WTC11 (cell line): ENCODE measurements at regions not wholly inside any gene's neighbourhood (a gene's known extent, or its start where the extent isn't known, plus 50 kb on each side); places are given as distances from the start of the nearest gene placed in this dataset.

Experiments used
- ATAC-seq: fragments of 200-7000 bp; cut with Tn5 transposase; 2 replicates; pipeline ENCODE4 v1.10.0; 2021; ENCODE audit warnings: mild to moderate bottlenecking, moderate library complexity
- CTCF ChIA-PET: fragments of 300-600 bp; sonication (Branson Sonifier 250); formaldehyde crosslinking; loops from one replicate; lab custom pipeline; 2021; ENCODE audit warnings: antibody characterized with exemption; lab: Charles Lee
- POLR2A ChIA-PET: fragments of 350-600 bp; sonication (Branson Sonifier 250); formaldehyde crosslinking; loops from one replicate; lab custom pipeline; 2021; ENCODE audit warnings: antibody characterized with exemption; lab: Charles Lee
- DNase-seq: peaks from one replicate; pipeline ENCODE4 v3.0.0; 2021; ENCODE audit warnings: low spot score
- H3K27ac Mint-ChIP-seq: 2 replicates; pipeline ENCODE4 v1.8.0; 2021; ENCODE audit warnings: mixed read lengths
- H3K27me3 Mint-ChIP-seq: 2 replicates; pipeline ENCODE4 v1.8.0; 2021; ENCODE audit warnings: low read depth, mild to moderate bottlenecking, moderate library complexity, mixed read lengths
- H3K36me3 Mint-ChIP-seq: 2 replicates; pipeline ENCODE4 v1.8.0; 2021; ENCODE audit warnings: mixed read lengths
- H3K4me1 Mint-ChIP-seq: 2 replicates; pipeline ENCODE4 v1.8.0; 2022; ENCODE audit warnings: mixed read lengths
- H3K4me3 Mint-ChIP-seq: 2 replicates; pipeline ENCODE4 v1.8.0; 2021; ENCODE audit warnings: mild to moderate bottlenecking, moderate library complexity, mixed read lengths
- H3K9me3 Mint-ChIP-seq: 2 replicates; pipeline ENCODE4 v1.8.0; 2021; ENCODE audit warnings: mixed read lengths
- ATF1 ChIP-seq: sonication (generic); formaldehyde crosslinking; IDR thresholded peaks from 2 replicates; pipeline ENCODE4 v1.8.1; 2023; ENCODE audit warnings: mild to moderate bottlenecking, moderate library complexity, missing genetic modification reagents
- ERG ChIP-seq: fragments of 250-450 bp; sonication (Bioruptor Pico); IDR thresholded peaks from 2 replicates; pipeline ENCODE4 v1.8.0; 2021; ENCODE audit warnings: mild to moderate bottlenecking
- FOXP1 ChIP-seq: sonication (generic); formaldehyde crosslinking; IDR thresholded peaks from 2 replicates; pipeline ENCODE4 v1.8.0; 2022; ENCODE audit warnings: missing genetic modification reagents, mild to moderate bottlenecking, moderate library complexity, borderline replicate concordance
- GRHL2 ChIP-seq: fragments of 250-450 bp; sonication (Bioruptor Pico); IDR thresholded peaks from 2 replicates; pipeline ENCODE4 v1.8.0; 2022; ENCODE audit warnings: mild to moderate bottlenecking, moderate library complexity; ENCODE audit not compliant: insufficient replicate concordance, severe bottlenecking
- NFE2L1 ChIP-seq: sonication (generic); formaldehyde crosslinking; IDR thresholded peaks from 2 replicates; pipeline ENCODE4 v1.8.1; 2023; ENCODE audit warnings: missing genetic modification reagents
- NR3C1 ChIP-seq: sonication (generic); formaldehyde crosslinking; conservative IDR thresholded peaks from 2 replicates; pipeline ENCODE4 v1.8.1; 2023; ENCODE audit warnings: low read depth, mild to moderate bottlenecking, missing genetic modification reagents
- TCF7 ChIP-seq: sonication (generic); formaldehyde crosslinking; IDR thresholded peaks from 2 replicates; pipeline ENCODE4 v1.8.0; 2022; ENCODE audit warnings: mild to moderate bottlenecking, low read depth, missing genetic modification reagents, moderate library complexity
- USF1 ChIP-seq: sonication (generic); formaldehyde crosslinking; IDR thresholded peaks from 2 replicates; pipeline ENCODE4 v1.8.0; 2022; ENCODE audit warnings: mild to moderate bottlenecking, missing genetic modification reagents
- ZNF219 ChIP-seq: sonication (generic); formaldehyde crosslinking; IDR thresholded peaks from 2 replicates; pipeline ENCODE4 v1.8.0; 2023; ENCODE audit warnings: missing genetic modification reagents, mild to moderate bottlenecking, borderline replicate concordance
- ZNF232 ChIP-seq: sonication (generic); formaldehyde crosslinking; IDR thresholded peaks from 2 replicates; pipeline ENCODE4 v1.8.0; 2022; ENCODE audit warnings: mild to moderate bottlenecking, missing genetic modification reagents
- ZNF425 ChIP-seq: fragments of 250-450 bp; sonication (Bioruptor Pico); conservative IDR thresholded peaks from 2 replicates; pipeline ENCODE4 v1.9.0; 2021; ENCODE audit warnings: mild to moderate bottlenecking
- ZSCAN18 ChIP-seq: fragments of 250-450 bp; sonication (Bioruptor Pico); IDR thresholded peaks from 2 replicates; pipeline ENCODE4 v2.1.2; 2022; ENCODE audit warnings: mild to moderate bottlenecking, moderate library complexity
- TF ChIP-seq, protein P1 (sequence below): sonication (generic); formaldehyde crosslinking; IDR thresholded peaks from 2 replicates; pipeline ENCODE4 v1.8.0; 2022; ENCODE audit warnings: mild to moderate bottlenecking, missing genetic modification reagents
- TF ChIP-seq, protein P2 (sequence below): sonication (generic); formaldehyde crosslinking; conservative IDR thresholded peaks from 2 replicates; pipeline ENCODE4 v1.8.1; 2022; ENCODE audit warnings: mild to moderate bottlenecking, missing genetic modification reagents
- TF ChIP-seq, protein P3 (sequence below): sonication (generic); formaldehyde crosslinking; IDR thresholded peaks from 2 replicates; pipeline ENCODE4 v1.8.0; 2022; ENCODE audit warnings: missing genetic modification reagents
- TF ChIP-seq, protein P4 (sequence below): fragments of 250-450 bp; sonication (Bioruptor Pico); IDR thresholded peaks from 2 replicates; pipeline ENCODE4 v1.9.0; 2021; ENCODE audit warnings: moderate library complexity, mild to moderate bottlenecking, inconsistent platforms, borderline replicate concordance
- TF ChIP-seq, protein P5 (sequence below): sonication (generic); formaldehyde crosslinking; IDR thresholded peaks from 2 replicates; pipeline ENCODE4 v1.8.0; 2023; ENCODE audit warnings: mild to moderate bottlenecking, missing genetic modification reagents

GRCh38 chr12:86445356-86445755, 189.2 kb upstream of the MGAT4C start (continued):
- TF ChIP-seq USF1, result no peak

GRCh38 chr12:86435053-86435452, 178.9 kb upstream of the MGAT4C start:
- ChIA-PET POLR2A (no interaction called here), CTCF (no interaction called here)
- DNase-seq, result no peak
- TF ChIP-seq NR3C1 (CRISPR knock-in tag), result no peak
- Mint-ChIP-seq H3K4me3 (no peak overlapping the region), H3K9me3 (peaks cover 8% of the 10 kb centered on the region), H3K4me1 (peaks cover 10% of the 10 kb centered on the region), H3K27me3 (no peaks in the 10 kb centered on the region), H3K36me3 (no peaks in the 10 kb centered on the region), H3K27ac (no peak overlapping the region)
- ATAC-seq, result no peak

GRCh38 chr12:86429824-86430223, 173.6 kb upstream of the MGAT4C start:
- no peaks in the 10 kb centered on the region for H3K36me3 Mint-ChIP-seq
- ChIA-PET POLR2A (no interaction called here), CTCF (no interaction called here)
- peaks cover 17% of the 10 kb centered on the region for H3K9me3 Mint-ChIP-seq
- peaks cover 10% of the 10 kb centered on the region for H3K4me1 Mint-ChIP-seq
- no peak overlapping the region for H3K4me3 Mint-ChIP-seq
- H3K27ac Mint-ChIP-seq, result no peak overlapping the region
- ATAC-seq (no peak), DNase-seq (no peak)
- H3K27me3 Mint-ChIP-seq, result no peaks in the 10 kb centered on the region
- no peak for TF ChIP-seq ZNF425 (CRISPR knock-in tag)
- TF ChIP-seq, protein P1, sequence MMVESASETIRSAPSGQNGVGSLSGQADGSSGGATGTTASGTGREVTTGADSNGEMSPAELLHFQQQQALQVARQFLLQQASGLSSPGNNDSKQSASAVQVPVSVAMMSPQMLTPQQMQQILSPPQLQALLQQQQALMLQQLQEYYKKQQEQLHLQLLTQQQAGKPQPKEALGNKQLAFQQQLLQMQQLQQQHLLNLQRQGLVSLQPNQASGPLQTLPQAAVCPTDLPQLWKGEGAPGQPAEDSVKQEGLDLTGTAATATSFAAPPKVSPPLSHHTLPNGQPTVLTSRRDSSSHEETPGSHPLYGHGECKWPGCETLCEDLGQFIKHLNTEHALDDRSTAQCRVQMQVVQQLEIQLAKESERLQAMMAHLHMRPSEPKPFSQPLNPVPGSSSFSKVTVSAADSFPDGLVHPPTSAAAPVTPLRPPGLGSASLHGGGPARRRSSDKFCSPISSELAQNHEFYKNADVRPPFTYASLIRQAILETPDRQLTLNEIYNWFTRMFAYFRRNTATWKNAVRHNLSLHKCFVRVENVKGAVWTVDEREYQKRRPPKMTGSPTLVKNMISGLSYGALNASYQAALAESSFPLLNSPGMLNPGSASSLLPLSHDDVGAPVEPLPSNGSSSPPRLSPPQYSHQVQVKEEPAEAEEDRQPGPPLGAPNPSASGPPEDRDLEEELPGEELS (CRISPR knock-in tag), result no peak
- no peak for TF ChIP-seq ZNF219
- TF ChIP-seq ZNF232 (CRISPR knock-in tag), result no peak
- TF ChIP-seq, protein P2, sequence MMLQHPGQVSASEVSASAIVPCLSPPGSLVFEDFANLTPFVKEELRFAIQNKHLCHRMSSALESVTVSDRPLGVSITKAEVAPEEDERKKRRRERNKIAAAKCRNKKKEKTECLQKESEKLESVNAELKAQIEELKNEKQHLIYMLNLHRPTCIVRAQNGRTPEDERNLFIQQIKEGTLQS (CRISPR knock-in tag), result no peak
- TF ChIP-seq, protein P3, sequence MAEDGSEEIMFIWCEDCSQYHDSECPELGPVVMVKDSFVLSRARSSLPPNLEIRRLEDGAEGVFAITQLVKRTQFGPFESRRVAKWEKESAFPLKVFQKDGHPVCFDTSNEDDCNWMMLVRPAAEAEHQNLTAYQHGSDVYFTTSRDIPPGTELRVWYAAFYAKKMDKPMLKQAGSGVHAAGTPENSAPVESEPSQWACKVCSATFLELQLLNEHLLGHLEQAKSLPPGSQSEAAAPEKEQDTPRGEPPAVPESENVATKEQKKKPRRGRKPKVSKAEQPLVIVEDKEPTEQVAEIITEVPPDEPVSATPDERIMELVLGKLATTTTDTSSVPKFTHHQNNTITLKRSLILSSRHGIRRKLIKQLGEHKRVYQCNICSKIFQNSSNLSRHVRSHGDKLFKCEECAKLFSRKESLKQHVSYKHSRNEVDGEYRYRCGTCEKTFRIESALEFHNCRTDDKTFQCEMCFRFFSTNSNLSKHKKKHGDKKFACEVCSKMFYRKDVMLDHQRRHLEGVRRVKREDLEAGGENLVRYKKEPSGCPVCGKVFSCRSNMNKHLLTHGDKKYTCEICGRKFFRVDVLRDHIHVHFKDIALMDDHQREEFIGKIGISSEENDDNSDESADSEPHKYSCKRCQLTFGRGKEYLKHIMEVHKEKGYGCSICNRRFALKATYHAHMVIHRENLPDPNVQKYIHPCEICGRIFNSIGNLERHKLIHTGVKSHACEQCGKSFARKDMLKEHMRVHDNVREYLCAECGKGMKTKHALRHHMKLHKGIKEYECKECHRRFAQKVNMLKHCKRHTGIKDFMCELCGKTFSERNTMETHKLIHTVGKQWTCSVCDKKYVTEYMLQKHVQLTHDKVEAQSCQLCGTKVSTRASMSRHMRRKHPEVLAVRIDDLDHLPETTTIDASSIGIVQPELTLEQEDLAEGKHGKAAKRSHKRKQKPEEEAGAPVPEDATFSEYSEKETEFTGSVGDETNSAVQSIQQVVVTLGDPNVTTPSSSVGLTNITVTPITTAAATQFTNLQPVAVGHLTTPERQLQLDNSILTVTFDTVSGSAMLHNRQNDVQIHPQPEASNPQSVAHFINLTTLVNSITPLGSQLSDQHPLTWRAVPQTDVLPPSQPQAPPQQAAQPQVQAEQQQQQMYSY, result no peak
- TF ChIP-seq ZSCAN18 (CRISPR knock-in tag), result no peak
- TF ChIP-seq GRHL2 (CRISPR knock-in tag), result no peak
- no peak for TF ChIP-seq FOXP1 (CRISPR knock-in tag)
- no peak for TF ChIP-seq NFE2L1 (CRISPR knock-in tag)
- TF ChIP-seq ERG, result no peak
- TF ChIP-seq, protein P4, sequence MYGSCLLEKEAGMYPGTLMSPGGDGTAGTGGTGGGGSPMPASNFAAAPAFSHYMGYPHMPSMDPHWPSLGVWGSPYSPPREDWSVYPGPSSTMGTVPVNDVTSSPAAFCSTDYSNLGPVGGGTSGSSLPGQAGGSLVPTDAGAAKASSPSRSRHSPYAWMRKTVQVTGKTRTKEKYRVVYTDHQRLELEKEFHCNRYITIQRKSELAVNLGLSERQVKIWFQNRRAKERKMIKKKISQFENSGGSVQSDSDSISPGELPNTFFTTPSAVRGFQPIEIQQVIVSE (CRISPR knock-in tag), result no peak
- no peak for TF ChIP-seq TCF7 (CRISPR knock-in tag)
- TF ChIP-seq ATF1 (CRISPR knock-in tag), result no peak
- TF ChIP-seq, protein P5, sequence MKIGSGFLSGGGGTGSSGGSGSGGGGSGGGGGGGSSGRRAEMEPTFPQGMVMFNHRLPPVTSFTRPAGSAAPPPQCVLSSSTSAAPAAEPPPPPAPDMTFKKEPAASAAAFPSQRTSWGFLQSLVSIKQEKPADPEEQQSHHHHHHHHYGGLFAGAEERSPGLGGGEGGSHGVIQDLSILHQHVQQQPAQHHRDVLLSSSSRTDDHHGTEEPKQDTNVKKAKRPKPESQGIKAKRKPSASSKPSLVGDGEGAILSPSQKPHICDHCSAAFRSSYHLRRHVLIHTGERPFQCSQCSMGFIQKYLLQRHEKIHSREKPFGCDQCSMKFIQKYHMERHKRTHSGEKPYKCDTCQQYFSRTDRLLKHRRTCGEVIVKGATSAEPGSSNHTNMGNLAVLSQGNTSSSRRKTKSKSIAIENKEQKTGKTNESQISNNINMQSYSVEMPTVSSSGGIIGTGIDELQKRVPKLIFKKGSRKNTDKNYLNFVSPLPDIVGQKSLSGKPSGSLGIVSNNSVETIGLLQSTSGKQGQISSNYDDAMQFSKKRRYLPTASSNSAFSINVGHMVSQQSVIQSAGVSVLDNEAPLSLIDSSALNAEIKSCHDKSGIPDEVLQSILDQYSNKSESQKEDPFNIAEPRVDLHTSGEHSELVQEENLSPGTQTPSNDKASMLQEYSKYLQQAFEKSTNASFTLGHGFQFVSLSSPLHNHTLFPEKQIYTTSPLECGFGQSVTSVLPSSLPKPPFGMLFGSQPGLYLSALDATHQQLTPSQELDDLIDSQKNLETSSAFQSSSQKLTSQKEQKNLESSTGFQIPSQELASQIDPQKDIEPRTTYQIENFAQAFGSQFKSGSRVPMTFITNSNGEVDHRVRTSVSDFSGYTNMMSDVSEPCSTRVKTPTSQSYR, result no peak
